ENCODE measurements at regions not wholly inside any gene's neighbourhood (a gene's known extent, or its start where the extent isn't known, plus 50 kb on each side); places are given as distances from the start of the nearest gene placed in this dataset.

DNA sequence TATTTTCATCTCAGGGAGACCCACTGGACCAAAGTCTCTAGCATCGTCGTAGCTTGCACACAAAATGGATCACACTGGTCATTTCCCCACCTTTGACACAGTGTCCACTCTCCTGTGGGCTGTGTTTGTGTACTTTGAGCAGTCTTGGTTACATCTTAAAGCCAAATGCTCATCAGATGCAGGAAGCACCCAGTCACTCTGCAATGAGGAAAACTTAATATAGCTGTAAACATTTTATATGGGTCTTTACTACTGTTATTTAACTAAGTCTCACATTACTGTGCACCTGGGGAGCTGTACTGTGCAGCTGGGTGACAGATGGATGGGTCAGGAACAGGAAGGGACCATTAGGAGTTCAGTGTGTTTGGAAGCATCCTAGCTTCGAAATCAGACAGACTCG is 109.0 kb upstream of the CXCR4 start:
- H3K4me3 ChIP-seq (replicated peaks in 1 of 3; ENCODE audit: low read depth in 2 of 3, low read length in 3 of 3) = no peak overlapping the region
- Mint-ChIP-seq H3K4me3 (no peak overlapping the region), H3K4me1 (peaks cover 29% of the 10 kb centered on the region), H3K27ac (no peak overlapping the region), H3K9me3 (peaks cover 0 to 5% (median 0%) of the 10 kb centered on the region in 7 donors), H3K27me3 (ENCODE audit: low read depth in 3 of 3) (no peaks in the 10 kb centered on the region), H3K36me3 (no peaks in the 10 kb centered on the region)
- no peak overlapping the region for H3K4me2 ChIP-seq (replicated peaks; ENCODE audit: extremely low read depth, low read length, poor library complexity, severe bottlenecking)
- no peaks in the 10 kb centered on the region for H4K20me1 ChIP-seq (ENCODE audit: insufficient read depth, low read length)
- WGBS (ENCODE audit: insufficient coverage) = 100% methylated on average over 2 of the region's 4 CpGs
- no peak overlapping the region for H2AFZ ChIP-seq (ENCODE audit: insufficient read depth, low read depth, low read length, poor library complexity, severe bottlenecking)
- H3K27ac ChIP-seq (ENCODE audit: low read depth in 1 of 2, low read length in 2 of 2) = no peak overlapping the region
- TF ChIP-seq, protein P1, sequence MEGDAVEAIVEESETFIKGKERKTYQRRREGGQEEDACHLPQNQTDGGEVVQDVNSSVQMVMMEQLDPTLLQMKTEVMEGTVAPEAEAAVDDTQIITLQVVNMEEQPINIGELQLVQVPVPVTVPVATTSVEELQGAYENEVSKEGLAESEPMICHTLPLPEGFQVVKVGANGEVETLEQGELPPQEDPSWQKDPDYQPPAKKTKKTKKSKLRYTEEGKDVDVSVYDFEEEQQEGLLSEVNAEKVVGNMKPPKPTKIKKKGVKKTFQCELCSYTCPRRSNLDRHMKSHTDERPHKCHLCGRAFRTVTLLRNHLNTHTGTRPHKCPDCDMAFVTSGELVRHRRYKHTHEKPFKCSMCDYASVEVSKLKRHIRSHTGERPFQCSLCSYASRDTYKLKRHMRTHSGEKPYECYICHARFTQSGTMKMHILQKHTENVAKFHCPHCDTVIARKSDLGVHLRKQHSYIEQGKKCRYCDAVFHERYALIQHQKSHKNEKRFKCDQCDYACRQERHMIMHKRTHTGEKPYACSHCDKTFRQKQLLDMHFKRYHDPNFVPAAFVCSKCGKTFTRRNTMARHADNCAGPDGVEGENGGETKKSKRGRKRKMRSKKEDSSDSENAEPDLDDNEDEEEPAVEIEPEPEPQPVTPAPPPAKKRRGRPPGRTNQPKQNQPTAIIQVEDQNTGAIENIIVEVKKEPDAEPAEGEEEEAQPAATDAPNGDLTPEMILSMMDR (IDR thresholded peaks at IDR 0.05) = no peak
- DNase-seq = no peak
- no peaks in the 10 kb centered on the region for H3K9me3 ChIP-seq (replicated peaks in 1 of 2; ENCODE audit: control insufficient read depth in 1 of 2, insufficient read depth in 1 of 2, low read length in 2 of 2)
- H3K36me3 ChIP-seq (replicated peaks in 1 of 2; ENCODE audit: control insufficient read depth in 1 of 2, insufficient read depth in 2 of 2, low read length in 2 of 2) = no peaks in the 10 kb centered on the region
- intact Hi-C loops (cut with micrococcal nuclease) = no loop called here
- H3K27me3 ChIP-seq (ENCODE audit: control insufficient read depth in 2 of 2, insufficient read depth in 2 of 2, low read length in 2 of 2) = no peaks in the 10 kb centered on the region
- H3K4me1 ChIP-seq (ENCODE audit: control insufficient read depth in 1 of 2, insufficient read depth in 2 of 2, low read length in 2 of 2) = peaks cover 9 to 13% of the 10 kb centered on the region in 2 donors
- no peaks in the 10 kb centered on the region for H3K79me2 ChIP-seq (ENCODE audit: insufficient read depth, low read length)
- no peak overlapping the region for H3K9ac ChIP-seq (ENCODE audit: insufficient read depth, low read length, poor library complexity, severe bottlenecking)

DNA sequence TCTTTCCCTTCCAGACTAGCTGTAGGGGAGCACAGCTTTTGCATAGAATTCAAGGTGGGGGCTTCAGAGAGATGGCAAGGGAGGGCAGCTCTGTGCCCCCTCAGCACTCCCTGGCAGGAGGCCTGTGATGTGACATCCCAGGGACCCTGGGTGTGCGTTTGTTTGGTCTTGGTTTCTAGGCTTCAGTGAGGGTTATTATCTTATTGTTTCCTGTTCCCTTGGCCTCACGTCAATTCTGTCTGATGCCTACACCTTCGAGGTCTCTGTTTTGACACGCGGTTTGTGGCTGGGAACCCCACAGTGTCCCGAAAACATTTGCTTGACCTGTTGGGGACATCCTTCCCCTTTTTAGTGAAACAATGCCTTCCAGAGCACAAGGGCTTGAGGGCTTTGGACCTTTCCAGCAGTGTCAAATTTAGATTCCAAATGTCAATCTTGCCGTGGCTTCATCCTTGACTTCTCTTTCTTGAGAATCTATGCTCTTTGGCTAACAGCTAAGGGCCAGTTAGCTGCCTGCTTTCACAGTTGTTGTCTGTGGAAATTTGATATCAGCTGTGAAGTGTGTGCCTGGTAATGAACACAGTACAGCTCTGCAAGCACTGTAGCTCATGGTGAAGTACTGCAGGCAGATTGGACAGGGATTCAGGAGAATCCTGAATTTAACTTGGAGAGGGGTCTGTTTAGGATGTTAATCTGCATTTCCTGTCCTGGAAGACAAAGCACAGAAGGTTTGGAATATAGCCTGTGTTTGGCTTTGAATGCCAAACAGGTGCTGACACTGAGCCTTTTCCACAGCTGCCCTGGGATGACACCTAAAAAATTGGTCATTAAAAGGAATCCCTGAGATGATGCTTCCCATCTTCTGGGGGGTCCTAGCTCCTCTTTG is 108.2 kb upstream of the CXCR4 start:
- Mint-ChIP-seq H3K36me3 (no peaks in the 10 kb centered on the region), H3K27ac (peak overlapping the region; percentile 25 to 70 (median 63)), H3K27me3 (ENCODE audit: low read depth in 3 of 3) (no peaks in the 10 kb centered on the region), H3K9me3 (peaks cover 0 to 3% (median 0%) of the 10 kb centered on the region in 7 donors), H3K4me1 (peaks cover 28% of the 10 kb centered on the region), H3K4me3 (peak overlapping the region in 1 of 2 donors; percentile 42)
- H3K4me3 ChIP-seq (replicated peaks in 1 of 3; ENCODE audit: low read depth in 2 of 3, low read length in 3 of 3) = no peak overlapping the region
- H3K27ac ChIP-seq (ENCODE audit: low read depth in 1 of 2, low read length in 2 of 2) = no peak overlapping the region
- H3K79me2 ChIP-seq (ENCODE audit: insufficient read depth, low read length) = no peaks in the 10 kb centered on the region
- intact Hi-C loops (cut with micrococcal nuclease) = no loop called here
- TF ChIP-seq, protein P1 (IDR thresholded peaks at IDR 0.05) = no peak
- peak in 2 of 3 donors; percentile 32 to 34 for DNase-seq
- no peaks in the 10 kb centered on the region for H3K27me3 ChIP-seq (ENCODE audit: control insufficient read depth in 2 of 2, insufficient read depth in 2 of 2, low read length in 2 of 2)
- no peaks in the 10 kb centered on the region for H3K36me3 ChIP-seq (replicated peaks in 1 of 2; ENCODE audit: control insufficient read depth in 1 of 2, insufficient read depth in 2 of 2, low read length in 2 of 2)
- H4K20me1 ChIP-seq (ENCODE audit: insufficient read depth, low read length) = no peaks in the 10 kb centered on the region
- H2AFZ ChIP-seq (ENCODE audit: insufficient read depth, low read depth, low read length, poor library complexity, severe bottlenecking) = peak overlapping the region; percentile 37
- H3K9ac ChIP-seq (ENCODE audit: insufficient read depth, low read length, poor library complexity, severe bottlenecking) = no peak overlapping the region
- peaks cover 13 to 16% of the 10 kb centered on the region in 2 donors for H3K4me1 ChIP-seq (ENCODE audit: control insufficient read depth in 1 of 2, insufficient read depth in 2 of 2, low read length in 2 of 2)
- peak overlapping the region; percentile 5 for H3K4me2 ChIP-seq (replicated peaks; ENCODE audit: extremely low read depth, low read length, poor library complexity, severe bottlenecking)
- 2% methylated on average over 6 of the region's 7 CpGs for whole genome bisulfite sequencing (ENCODE audit: insufficient coverage)
- H3K9me3 ChIP-seq (replicated peaks in 1 of 2; ENCODE audit: control insufficient read depth in 1 of 2, insufficient read depth in 1 of 2, low read length in 2 of 2) = no peaks in the 10 kb centered on the region
